ENCODE measurements at regions not wholly inside any gene's neighbourhood (a gene's known extent, or its start where the extent isn't known, plus 50 kb on each side); places are given as distances from the start of the nearest gene placed in this dataset.

- H3K27ac ChIP-seq (ENCODE audit: low read length), result no peak overlapping the region
- ATAC-seq, result peak; percentile 8; the same call in 1 of the 2 replicates
These were observed 68.7 kb downstream of the ZFP36L2 start for GRCh38 chr2:43157506-43158246.

DNA sequence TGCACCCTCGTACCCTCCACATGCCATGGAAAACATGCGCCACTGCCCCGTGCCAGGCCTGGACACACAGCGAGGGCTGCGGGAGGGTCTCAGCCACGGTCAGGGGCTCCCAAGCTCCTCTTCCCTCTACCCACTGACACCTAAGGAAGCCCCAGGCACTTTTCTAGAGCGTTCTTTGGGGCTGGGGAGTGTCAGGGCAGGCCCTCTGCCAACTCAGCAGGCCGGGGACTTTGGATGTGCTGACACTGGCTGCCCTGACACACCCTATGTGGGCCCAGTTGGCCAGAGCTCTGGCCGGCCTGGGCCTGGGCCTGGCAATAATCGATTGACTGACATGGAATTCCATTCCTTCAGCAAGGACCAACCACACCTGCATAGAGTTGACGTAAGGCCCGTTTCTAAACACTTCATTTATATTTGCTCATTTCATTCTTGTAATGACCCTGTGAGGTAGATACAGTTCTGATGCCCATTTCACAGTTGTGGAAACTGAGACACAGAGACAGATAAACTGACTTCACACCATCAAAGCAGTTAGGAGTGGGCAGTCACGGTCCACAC is 70.5 kb downstream of the ZFP36L2 start:
- ATAC-seq, result no peak
- Histone ChIP-seq H3K27me3 (ENCODE audit: control insufficient read depth, insufficient read depth, low read length) (no peaks in the 10 kb centered on the region), H3K4me1 (ENCODE audit: control insufficient read depth, insufficient read depth, low read length) (peaks cover 15% of the 10 kb centered on the region), H3K27ac (ENCODE audit: low read length) (no peak overlapping the region), H3K4me3 (ENCODE audit: low read depth in 2 of 2, low read length in 2 of 2) (no peak overlapping the region), H3K9me3 (ENCODE audit: control insufficient read depth, insufficient read depth, low read depth, low read length) (no peaks in the 10 kb centered on the region), H3K36me3 (ENCODE audit: control insufficient read depth, insufficient read depth, low read length) (no peaks in the 10 kb centered on the region)
- BruUV-seq (replicated peaks), result no TSS peak
- no peak for DNase-seq (ENCODE audit: low read depth, low spot score)
- ChIA-PET POLR2A (interaction anchor here (0.7 kb wide), 1 partner anchor 10 kb away, joined by 6 read pairs; no protein-coding TSS in a partner anchor), CTCF (no interaction called here)
- in situ Hi-C loops (cut with HindIII; ENCODE audit: low pct_unique_long_range_greater_than_20kb, low sequenced_read_pairs) (no loop called here), intact Hi-C loops (cut with micrococcal nuclease; ENCODE audit: unreplicated experiment) (no loop called here)
- TF ChIP-seq POLR2AphosphoS5 (IDR thresholded peaks at IDR 0.05; ENCODE audit: low read depth, low read length) (no peak), TCF7L2 (IDR thresholded peaks at IDR 0.05; ENCODE audit: low read depth, low read length) (no peak), SIN3A (IDR thresholded peaks at IDR 0.05; ENCODE audit: borderline replicate concordance, insufficient read depth, low read depth, low read length) (no peak), CTCF (IDR thresholded peaks at IDR 0.05) (no peak)
- TF ChIP-seq, protein P1, sequence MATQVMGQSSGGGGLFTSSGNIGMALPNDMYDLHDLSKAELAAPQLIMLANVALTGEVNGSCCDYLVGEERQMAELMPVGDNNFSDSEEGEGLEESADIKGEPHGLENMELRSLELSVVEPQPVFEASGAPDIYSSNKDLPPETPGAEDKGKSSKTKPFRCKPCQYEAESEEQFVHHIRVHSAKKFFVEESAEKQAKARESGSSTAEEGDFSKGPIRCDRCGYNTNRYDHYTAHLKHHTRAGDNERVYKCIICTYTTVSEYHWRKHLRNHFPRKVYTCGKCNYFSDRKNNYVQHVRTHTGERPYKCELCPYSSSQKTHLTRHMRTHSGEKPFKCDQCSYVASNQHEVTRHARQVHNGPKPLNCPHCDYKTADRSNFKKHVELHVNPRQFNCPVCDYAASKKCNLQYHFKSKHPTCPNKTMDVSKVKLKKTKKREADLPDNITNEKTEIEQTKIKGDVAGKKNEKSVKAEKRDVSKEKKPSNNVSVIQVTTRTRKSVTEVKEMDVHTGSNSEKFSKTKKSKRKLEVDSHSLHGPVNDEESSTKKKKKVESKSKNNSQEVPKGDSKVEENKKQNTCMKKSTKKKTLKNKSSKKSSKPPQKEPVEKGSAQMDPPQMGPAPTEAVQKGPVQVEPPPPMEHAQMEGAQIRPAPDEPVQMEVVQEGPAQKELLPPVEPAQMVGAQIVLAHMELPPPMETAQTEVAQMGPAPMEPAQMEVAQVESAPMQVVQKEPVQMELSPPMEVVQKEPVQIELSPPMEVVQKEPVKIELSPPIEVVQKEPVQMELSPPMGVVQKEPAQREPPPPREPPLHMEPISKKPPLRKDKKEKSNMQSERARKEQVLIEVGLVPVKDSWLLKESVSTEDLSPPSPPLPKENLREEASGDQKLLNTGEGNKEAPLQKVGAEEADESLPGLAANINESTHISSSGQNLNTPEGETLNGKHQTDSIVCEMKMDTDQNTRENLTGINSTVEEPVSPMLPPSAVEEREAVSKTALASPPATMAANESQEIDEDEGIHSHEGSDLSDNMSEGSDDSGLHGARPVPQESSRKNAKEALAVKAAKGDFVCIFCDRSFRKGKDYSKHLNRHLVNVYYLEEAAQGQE (IDR thresholded peaks at IDR 0.05; ENCODE audit: insufficient read depth in 1 of 2, low read depth in 2 of 2, low read length in 1 of 2), result no peak

More at GRCh38 chr2:43157506-43158246, 68.7 kb downstream of the ZFP36L2 start:
- POLR2A ChIA-PET, result no interaction called here
- no TSS peak for BruUV-seq (replicated peaks)
- intact Hi-C loops (cut with micrococcal nuclease; ENCODE audit: unreplicated experiment), result no loop called here
- no peak for DNase-seq (ENCODE audit: low read depth, low spot score)
- H3K27me3 ChIP-seq (ENCODE audit: control insufficient read depth, insufficient read depth, low read length), result no peaks in the 10 kb centered on the region
- CTCF ChIA-PET, result interaction anchor here (0.6 to 0.8 kb wide), 2 partner anchors 112 to 182 kb away, joined by 4 to 5 read pairs; no protein-coding TSS in a partner anchor
- H3K9me3 ChIP-seq (ENCODE audit: control insufficient read depth, insufficient read depth, low read depth, low read length), result no peaks in the 10 kb centered on the region
- in situ Hi-C loops (cut with HindIII; ENCODE audit: low pct_unique_long_range_greater_than_20kb, low sequenced_read_pairs), result no loop called here
- no peak overlapping the region for H3K4me3 ChIP-seq (ENCODE audit: low read depth in 2 of 2, low read length in 2 of 2)
- H3K36me3 ChIP-seq (ENCODE audit: control insufficient read depth, insufficient read depth, low read length), result no peaks in the 10 kb centered on the region
- TF ChIP-seq POLR2AphosphoS5 (IDR thresholded peaks at IDR 0.05; ENCODE audit: low read depth, low read length) (no peak), TCF7L2 (IDR thresholded peaks at IDR 0.05; ENCODE audit: low read depth, low read length) (no peak), SIN3A (IDR thresholded peaks at IDR 0.05; ENCODE audit: borderline replicate concordance, insufficient read depth, low read depth, low read length) (no peak), CTCF (IDR thresholded peaks at IDR 0.05) (no peak)
- TF ChIP-seq, protein P1 (IDR thresholded peaks at IDR 0.05; ENCODE audit: insufficient read depth in 1 of 2, low read depth in 2 of 2, low read length in 1 of 2), result no peak
- peaks cover 15% of the 10 kb centered on the region for H3K4me1 ChIP-seq (ENCODE audit: control insufficient read depth, insufficient read depth, low read length)

Data from Panc1 (cell line).